NCI-H128 (cell line): ENCODE measurements at regions not wholly inside any gene's neighbourhood (a gene's known extent, or its start where the extent isn't known, plus 50 kb on each side); places are given as distances from the start of the nearest gene placed in this dataset.
"Not testable (repeated sequence)": the region's sequence is repeated elsewhere in the genome, so short reads cannot be mapped to it uniquely, and the experiment has no call there.

Source experiments
- DNase-seq: peaks from one replicate; lab custom pipeline; 2025; ENCODE audit not compliant: unreplicated experiment; lab: John Stamatoyannopoulos, UW

GRCh38 chr3:191644291-191644690 is 183.3 kb downstream of the PYDC2 start:
- DNase-seq, result no peak

GRCh38 chr3:191646242-191646641 is 185.3 kb downstream of the PYDC2 start:
- no peak for DNase-seq

GRCh38 chr3:191648787-191649186 is 187.8 kb downstream of the PYDC2 start:
- DNase-seq, result no peak

- no peak for DNase-seq
These were observed 188.7 kb downstream of the PYDC2 start for GRCh38 chr3:191649626-191650025.

GRCh38 chr3:191658781-191659419 is 197.9 kb downstream of the PYDC2 start:
- DNase-seq, result not testable (repeated sequence)

GRCh38 chr3:191662150-191662549 is 201.2 kb downstream of the PYDC2 start:
- not testable (repeated sequence) for DNase-seq

GRCh38 chr3:191680989-191681597 is 220.1 kb downstream of the PYDC2 start:
- no peak for DNase-seq

GRCh38 chr3:191682961-191683360 is 222.0 kb downstream of the PYDC2 start:
- no peak for DNase-seq

- DNase-seq, result no peak
These were observed 225.7 kb downstream of the PYDC2 start for GRCh38 chr3:191686626-191687025.

- DNase-seq, result no peak
These were observed 227.9 kb downstream of the PYDC2 start for GRCh38 chr3:191688756-191689433.

GRCh38 chr3:191691184-191691583 is 230.2 kb downstream of the PYDC2 start:
- DNase-seq, result not testable (repeated sequence)

GRCh38 chr3:191695131-191695814 is 234.3 kb downstream of the PYDC2 start:
- no peak for DNase-seq

- DNase-seq, result no peak
These were observed 234.8 kb downstream of the PYDC2 start for GRCh38 chr3:191695815-191696153.

- DNase-seq, result no peak
These were observed 235.4 kb downstream of the PYDC2 start for GRCh38 chr3:191696348-191696747.

- no peak for DNase-seq
These were observed 238.6 kb downstream of the PYDC2 start for GRCh38 chr3:191699546-191699945.

- no peak for DNase-seq
These were observed 241.2 kb downstream of the PYDC2 start for GRCh38 chr3:191702121-191702520.

GRCh38 chr3:191707817-191708216 is 246.9 kb downstream of the PYDC2 start:
- DNase-seq, result no peak

- DNase-seq, result no peak
These were observed 254.6 kb downstream of the PYDC2 start for GRCh38 chr3:191715585-191715984.

- no peak for DNase-seq
These were observed 260.5 kb downstream of the PYDC2 start for GRCh38 chr3:191721390-191721861.

- no peak for DNase-seq
These were observed 261.0 kb downstream of the PYDC2 start for GRCh38 chr3:191721990-191722389.

- no peak for DNase-seq
These were observed 266.4 kb downstream of the PYDC2 start for GRCh38 chr3:191727338-191727737.

- DNase-seq, result no peak
These were observed 267.2 kb downstream of the PYDC2 start for GRCh38 chr3:191728186-191728585.
